PC-9 (cell line): ENCODE measurements at regions not wholly inside any gene's neighbourhood (a gene's known extent, or its start where the extent isn't known, plus 50 kb on each side); places are given as distances from the start of the nearest gene placed in this dataset.
"Not testable (repeated sequence)": the region's sequence is repeated elsewhere in the genome, so short reads cannot be mapped to it uniquely, and the experiment has no call there.

Experiments
- BruUV-seq: library from RNA; stranded (reverse); fragments of 400-500 nt; replicated peaks from 2 replicates; lab custom pipeline; 2021; lab: Mats Ljungman, UMichigan
- CTCF ChIA-PET: fragments of 300-600 bp; sonication (Branson Sonifier 250); formaldehyde crosslinking; loops from one replicate; lab custom pipeline; 2022; ENCODE audit warnings: antibody characterized with exemption; lab: Charles Lee
- POLR2A ChIA-PET: fragments of 300-600 bp; sonication (Branson Sonifier 250); formaldehyde crosslinking; loops from one replicate; lab custom pipeline; 2022; ENCODE audit warnings: antibody characterized with exemption; ENCODE audit not compliant: unreplicated experiment; lab: Charles Lee
- DNase-seq, 2 experiments: peaks; one replicate each; pipeline versions ENCODE4 v3.0.0 to v3.0.0-alpha.2; 2015 to 2022; ENCODE audit warnings: mixed read lengths in 1 of 2
- H2AFZ ChIP-seq: fragments of 200-600 bp; sonication (generic); 2 replicates; pipeline ENCODE4 v1.8.1; 2017; ENCODE audit warnings: antibody characterized with exemption
- H3F3A ChIP-seq: fragments of 200-600 bp; sonication (generic); 2 replicates; pipeline ENCODE4 v1.8.1; 2017; ENCODE audit warnings: antibody characterized with exemption, mild to moderate bottlenecking, low read depth; ENCODE audit not compliant: insufficient read depth
- H3K27ac ChIP-seq: fragments of 200-600 bp; sonication (generic); 2 replicates; pipeline ENCODE4 v1.6.1; 2016; ENCODE audit warnings: mixed run types
- H3K27me3 ChIP-seq: fragments of 200-600 bp; sonication (generic); 2 replicates; pipeline ENCODE4 v1.6.1; 2016; ENCODE audit warnings: low read depth, mixed run types; ENCODE audit not compliant: insufficient read depth
- H3K36me3 ChIP-seq: fragments of 200-600 bp; sonication (generic); 2 replicates; pipeline ENCODE4 v1.6.1; 2016; ENCODE audit warnings: low read depth, mixed run types
- H3K4me1 ChIP-seq: fragments of 200-600 bp; sonication (generic); replicated peaks from 2 replicates; pipeline ENCODE4 v1.6.1; 2016; ENCODE audit warnings: mixed run types; ENCODE audit not compliant: insufficient read depth
- H3K4me2 ChIP-seq: fragments of 200-600 bp; sonication (generic); 2 replicates; pipeline ENCODE4 v1.6.1; 2017; ENCODE audit warnings: mixed run types
- H3K4me3 ChIP-seq: fragments of 200-600 bp; sonication (generic); 2 replicates; pipeline ENCODE4 v1.6.1; 2016; ENCODE audit warnings: mixed run types
- H3K79me2 ChIP-seq: fragments of 200-600 bp; sonication (generic); 2 replicates; pipeline ENCODE4 v1.6.1; 2017; ENCODE audit warnings: low read depth, mixed run types
- H3K9me2 ChIP-seq: fragments of 200-600 bp; sonication (generic); 2 replicates; pipeline ENCODE4 v1.8.1; 2017; ENCODE audit warnings: mild to moderate bottlenecking; ENCODE audit not compliant: insufficient read depth
- H3K9me3 ChIP-seq: fragments of 200-600 bp; sonication (generic); 2 replicates; pipeline ENCODE4 v1.8.1; 2016; ENCODE audit warnings: low read depth; ENCODE audit not compliant: insufficient read depth
- H4K20me1 ChIP-seq: fragments of 200-600 bp; sonication (generic); 2 replicates; pipeline ENCODE4 v1.8.1; 2017; ENCODE audit not compliant: insufficient read depth
- CTCF ChIP-seq: fragments of 200-600 bp; sonication (generic); conservative IDR thresholded peaks from 2 replicates; pipeline ENCODE4 v1.6.1; 2017; ENCODE audit warnings: mixed run types, antibody characterized with exemption, mild to moderate bottlenecking, moderate library complexity
- EZH2 ChIP-seq: fragments of 200-600 bp; sonication (generic); IDR thresholded peaks from 2 replicates; pipeline ENCODE4 v1.8.0; 2017; ENCODE audit warnings: antibody characterized with exemption, low read depth
- intact Hi-C: fragments of 100-400 bp; cut with micrococcal nuclease; formaldehyde crosslinking; loops from one replicate; pipeline ENCODE4 v1.10.0; 2022; ENCODE audit not compliant: unreplicated experiment

DNA sequence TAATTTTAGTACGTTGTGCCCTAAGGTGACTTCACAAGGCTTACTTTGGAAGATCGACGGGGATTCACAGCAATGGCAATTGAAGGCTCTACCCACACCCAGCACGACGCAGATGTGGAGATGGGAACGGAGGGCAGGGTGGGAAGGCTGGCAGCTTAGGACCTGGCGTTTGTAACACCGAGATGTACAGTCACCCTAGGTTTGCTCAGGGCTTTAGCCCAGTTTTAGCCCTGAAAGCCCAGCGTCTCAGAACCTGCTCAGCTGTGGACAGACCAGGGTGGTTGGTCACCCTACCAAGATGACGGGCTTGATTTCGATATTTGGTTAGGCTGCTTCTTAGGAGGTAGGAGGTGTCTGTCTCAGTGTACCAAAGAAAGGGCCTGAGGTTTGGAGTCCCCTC is 100.5 kb upstream of the MED13L start:
- Histone ChIP-seq H2AFZ (no peak overlapping the region), H3K9me2 (no peaks in the 10 kb centered on the region), H3K9me3 (no peaks in the 10 kb centered on the region), H4K20me1 (no peaks in the 10 kb centered on the region), H3K27me3 (no peaks in the 10 kb centered on the region), H3K36me3 (no peaks in the 10 kb centered on the region), H3K4me3 (no peak overlapping the region), H3K27ac (peak overlapping the region; percentile 85; the same call in 1 of the 2 replicates), H3K4me2 (peak overlapping the region; percentile 74), H3K79me2 (no peaks in the 10 kb centered on the region), H3F3A (peaks cover 39% of the 10 kb centered on the region), H3K4me1 (peaks cover 48% of the 10 kb centered on the region)
- TF ChIP-seq CTCF (no peak), EZH2 (no peak)
- ChIA-PET CTCF (no interaction called here), POLR2A (no interaction called here)
- no peak for DNase-seq
- no TSS peak for BruUV-seq
- intact Hi-C loops = no loop called here

- no TSS peak for BruUV-seq
- intact Hi-C loops = loop anchor here (10.0 kb wide), 1 partner anchor 365 kb away; no protein-coding TSS in a partner anchor
- Histone ChIP-seq H3K36me3 (no peaks in the 10 kb centered on the region), H3K27me3 (no peaks in the 10 kb centered on the region), H3F3A (peaks cover 36% of the 10 kb centered on the region), H3K9me3 (no peaks in the 10 kb centered on the region), H3K79me2 (no peaks in the 10 kb centered on the region), H3K4me3 (no peak overlapping the region), H3K9me2 (no peaks in the 10 kb centered on the region), H4K20me1 (no peaks in the 10 kb centered on the region), H3K4me2 (no peak overlapping the region), H3K4me1 (peaks cover 58% of the 10 kb centered on the region), H2AFZ (no peak overlapping the region), H3K27ac (no peak overlapping the region)
- CTCF ChIA-PET = no interaction called here
- DNase-seq = no peak
- POLR2A ChIA-PET = no interaction called here
- no peak for TF ChIP-seq EZH2
Observed at GRCh38 chr12:116380108-116380507, 102.6 kb upstream of the MED13L start.

DNA sequence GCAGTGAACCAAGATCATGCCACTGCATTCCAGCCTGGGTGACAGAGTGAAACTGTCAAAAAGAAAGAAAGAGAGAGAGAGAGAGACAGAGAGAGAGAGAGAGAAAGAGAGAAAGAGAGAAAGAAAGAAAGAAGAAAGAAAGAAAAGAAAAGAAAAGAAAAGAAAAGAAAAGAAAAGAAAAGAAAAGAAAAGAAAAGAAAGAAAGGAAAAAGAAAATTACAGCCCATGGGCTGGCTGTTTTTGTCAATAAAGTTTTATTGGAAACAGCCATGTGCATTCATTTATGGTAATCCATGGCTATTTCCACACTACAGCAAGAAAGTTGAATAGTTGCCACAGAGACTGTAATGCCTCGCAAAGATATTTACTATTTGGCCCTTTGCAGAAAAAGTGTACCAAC is 103.2 kb upstream of the MED13L start:
- CTCF ChIA-PET, H3K4me3 ChIP-seq, DNase-seq, H3K27me3 ChIP-seq, H3K9me3 ChIP-seq, H3K9me2 ChIP-seq, BruUV-seq, H3K27ac ChIP-seq, POLR2A ChIA-PET, H4K20me1 ChIP-seq, H3K4me2 ChIP-seq, H3K36me3 ChIP-seq, H3K79me2 ChIP-seq, H2AFZ ChIP-seq: not testable (repeated sequence)
- peaks cover 61% of the 10 kb centered on the region for H3K4me1 ChIP-seq
- peaks cover 30% of the 10 kb centered on the region for H3F3A ChIP-seq
- intact Hi-C loops = loop anchor here (10.0 kb wide), 1 partner anchor 366 kb away; no protein-coding TSS in a partner anchor

- Histone ChIP-seq H3K9me3 (no peaks in the 10 kb centered on the region), H3K27ac (no peak overlapping the region), H3K4me1 (peaks cover 55% of the 10 kb centered on the region), H4K20me1 (no peaks in the 10 kb centered on the region), H3K27me3 (no peaks in the 10 kb centered on the region), H3K4me2 (peak overlapping the region; percentile 58), H3F3A (peaks cover 25% of the 10 kb centered on the region), H3K79me2 (no peaks in the 10 kb centered on the region), H2AFZ (no peak overlapping the region), H3K4me3 (no peak overlapping the region), H3K9me2 (no peaks in the 10 kb centered on the region), H3K36me3 (no peaks in the 10 kb centered on the region)
- POLR2A ChIA-PET = interaction anchor here (0.7 kb wide), 1 partner anchor 86 kb away, joined by 6 read pairs; no protein-coding TSS in a partner anchor
- DNase-seq = no peak
- CTCF ChIA-PET = no interaction called here
- intact Hi-C loops = loop anchor here (10.0 kb wide), 1 partner anchor 366 kb away; no protein-coding TSS in a partner anchor
- no peak for TF ChIP-seq EZH2
- TF ChIP-seq CTCF = no peak
- no TSS peak for BruUV-seq
Observed at GRCh38 chr12:116381240-116381743, 103.8 kb upstream of the MED13L start.
